ENCODE measurements at regions not wholly inside any gene's neighbourhood (a gene's known extent, or its start where the extent isn't known, plus 50 kb on each side); places are given as distances from the start of the nearest gene placed in this dataset.

- Histone ChIP-seq H3K79me1 (replicated peaks; ENCODE audit: low read length, poor library complexity, severe bottlenecking) (no peaks in the 10 kb centered on the region), H3K4ac (ENCODE audit: low read depth in 1 of 2, low read length in 2 of 2) (no peak overlapping the region), H3K9me3 (ENCODE audit: control insufficient read depth, low read length) (no peaks in the 10 kb centered on the region), H3K9ac (ENCODE audit: low read length) (no peak overlapping the region), H2AFZ (ENCODE audit: low read depth, low read length) (no peak overlapping the region), H3K27me3 (ENCODE audit: control insufficient read depth in 1 of 2, insufficient read depth in 1 of 2, low read length in 2 of 2) (no peaks in the 10 kb centered on the region), H4K8ac (ENCODE audit: low read length) (no peak overlapping the region), H3K4me2 (ENCODE audit: low read length, poor library complexity, severe bottlenecking) (no peak overlapping the region), H3K4me3 (ENCODE audit: insufficient read depth in 1 of 2, low read depth in 1 of 2, low read length in 2 of 2) (no peak overlapping the region), H2BK12ac (ENCODE audit: low read length in 2 of 2) (no peak overlapping the region), H3K36me3 (ENCODE audit: control insufficient read depth in 1 of 2, insufficient read depth in 2 of 2, low read depth in 1 of 2, low read length in 2 of 2) (no peaks in the 10 kb centered on the region), H3K4me1 (ENCODE audit: control insufficient read depth, insufficient read depth, low read depth, low read length) (peaks cover 1% of the 10 kb centered on the region), H2AK5ac (ENCODE audit: low read length, severe bottlenecking) (no peak overlapping the region), H4K91ac (ENCODE audit: low read length) (no peak overlapping the region), H3K18ac (ENCODE audit: low read depth in 1 of 2, low read length in 2 of 2) (no peak overlapping the region), H3K14ac (ENCODE audit: low read length in 2 of 2) (no peak overlapping the region), H3K27ac (ENCODE audit: low read length, poor library complexity, severe bottlenecking) (no peak overlapping the region), H3K23ac (ENCODE audit: low read length in 2 of 2) (no peak overlapping the region), H2BK15ac (ENCODE audit: low read depth, poor library complexity, severe bottlenecking) (no peak overlapping the region), H2BK120ac (ENCODE audit: low read depth, low read length) (no peak overlapping the region), H2BK5ac (ENCODE audit: low read depth, low read length, poor library complexity, severe bottlenecking) (no peak overlapping the region)
- WGBS, result 74% methylated on average over 2 of the region's 2 CpGs
- peak; percentile 1 for DNase-seq
These were observed 266.1 kb upstream of the ANXA10 start for GRCh38 chr4:167826281-167826680.

- Histone ChIP-seq H2BK15ac (ENCODE audit: low read depth, poor library complexity, severe bottlenecking) (no peak overlapping the region), H2BK5ac (ENCODE audit: low read depth, low read length, poor library complexity, severe bottlenecking) (no peak overlapping the region), H3K9me3 (ENCODE audit: control insufficient read depth, low read length) (no peaks in the 10 kb centered on the region), H2BK120ac (ENCODE audit: low read depth, low read length) (no peak overlapping the region), H4K91ac (ENCODE audit: low read length) (no peak overlapping the region), H3K4me2 (ENCODE audit: low read length, poor library complexity, severe bottlenecking) (no peak overlapping the region), H3K18ac (ENCODE audit: low read depth in 1 of 2, low read length in 2 of 2) (no peak overlapping the region), H3K23ac (ENCODE audit: low read length in 2 of 2) (no peak overlapping the region), H4K8ac (ENCODE audit: low read length) (no peak overlapping the region), H3K14ac (ENCODE audit: low read length in 2 of 2) (no peak overlapping the region), H3K36me3 (ENCODE audit: control insufficient read depth in 1 of 2, insufficient read depth in 2 of 2, low read depth in 1 of 2, low read length in 2 of 2) (no peaks in the 10 kb centered on the region), H3K4me3 (ENCODE audit: insufficient read depth in 1 of 2, low read depth in 1 of 2, low read length in 2 of 2) (no peak overlapping the region), H3K27me3 (ENCODE audit: control insufficient read depth in 1 of 2, insufficient read depth in 1 of 2, low read length in 2 of 2) (no peaks in the 10 kb centered on the region), H3K9ac (ENCODE audit: low read length) (no peak overlapping the region), H3K27ac (ENCODE audit: low read length, poor library complexity, severe bottlenecking) (no peak overlapping the region), H3K4me1 (ENCODE audit: control insufficient read depth, insufficient read depth, low read depth, low read length) (no peaks in the 10 kb centered on the region), H2AK5ac (ENCODE audit: low read length, severe bottlenecking) (no peak overlapping the region), H2AFZ (ENCODE audit: low read depth, low read length) (no peak overlapping the region), H3K79me1 (replicated peaks; ENCODE audit: low read length, poor library complexity, severe bottlenecking) (no peaks in the 10 kb centered on the region), H3K4ac (ENCODE audit: low read depth in 1 of 2, low read length in 2 of 2) (no peak overlapping the region), H2BK12ac (ENCODE audit: low read length in 2 of 2) (no peak overlapping the region)
- DNase-seq, result no peak
These were observed 260.5 kb upstream of the ANXA10 start for GRCh38 chr4:167831855-167832254.

DNA sequence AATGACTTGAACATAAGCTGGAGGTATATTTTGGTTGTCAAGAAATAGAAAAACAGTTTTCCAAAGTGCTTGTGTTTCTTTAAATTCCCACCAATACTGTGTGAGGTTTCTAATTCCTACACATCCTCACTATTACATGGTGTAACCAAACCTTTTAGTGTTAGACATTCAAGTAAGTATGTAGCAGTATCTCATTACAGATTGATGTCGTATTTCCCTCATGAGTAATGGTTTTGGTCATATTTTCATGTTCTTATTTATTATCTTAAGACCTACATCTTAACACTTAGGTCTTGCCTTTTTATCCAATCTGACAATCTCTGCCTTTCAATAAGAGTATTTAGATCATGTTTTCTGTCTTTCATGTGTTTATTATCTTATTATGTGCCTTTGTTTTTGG lies 253.7 kb upstream of the ANXA10 start:
- no peak overlapping the region for H2AFZ ChIP-seq (ENCODE audit: low read depth, low read length)
- no peak overlapping the region for H2BK15ac ChIP-seq (ENCODE audit: low read depth, poor library complexity, severe bottlenecking)
- no peak for DNase-seq
- H4K8ac ChIP-seq (ENCODE audit: low read length), result no peak overlapping the region
- no CpG with 5 or more reads among the region's 1 CpG for WGBS
- no peaks in the 10 kb centered on the region for H3K9me3 ChIP-seq (ENCODE audit: control insufficient read depth, low read length)
- no peaks in the 10 kb centered on the region for H3K27me3 ChIP-seq (ENCODE audit: control insufficient read depth in 1 of 2, insufficient read depth in 1 of 2, low read length in 2 of 2)
- no peak overlapping the region for H3K18ac ChIP-seq (ENCODE audit: low read depth in 1 of 2, low read length in 2 of 2)
- H3K4me1 ChIP-seq (ENCODE audit: control insufficient read depth, insufficient read depth, low read depth, low read length), result no peaks in the 10 kb centered on the region
- no peak overlapping the region for H3K23ac ChIP-seq (ENCODE audit: low read length in 2 of 2)
- no peak overlapping the region for H3K4me2 ChIP-seq (ENCODE audit: low read length, poor library complexity, severe bottlenecking)
- no peak overlapping the region for H3K14ac ChIP-seq (ENCODE audit: low read length in 2 of 2)
- H3K9ac ChIP-seq (ENCODE audit: low read length), result no peak overlapping the region
- no peak overlapping the region for H2BK5ac ChIP-seq (ENCODE audit: low read depth, low read length, poor library complexity, severe bottlenecking)
- H3K27ac ChIP-seq (ENCODE audit: low read length, poor library complexity, severe bottlenecking), result no peak overlapping the region
- H3K4me3 ChIP-seq (ENCODE audit: insufficient read depth in 1 of 2, low read depth in 1 of 2, low read length in 2 of 2), result no peak overlapping the region
- no peak overlapping the region for H3K4ac ChIP-seq (ENCODE audit: low read depth in 1 of 2, low read length in 2 of 2)
- no peak overlapping the region for H2BK12ac ChIP-seq (ENCODE audit: low read length in 2 of 2)
- no peak overlapping the region for H2AK5ac ChIP-seq (ENCODE audit: low read length, severe bottlenecking)
- H3K79me1 ChIP-seq (replicated peaks; ENCODE audit: low read length, poor library complexity, severe bottlenecking), result no peaks in the 10 kb centered on the region
- H3K36me3 ChIP-seq (ENCODE audit: control insufficient read depth in 1 of 2, insufficient read depth in 2 of 2, low read depth in 1 of 2, low read length in 2 of 2), result no peaks in the 10 kb centered on the region
- H2BK120ac ChIP-seq (ENCODE audit: low read depth, low read length), result no peak overlapping the region
- no peak overlapping the region for H4K91ac ChIP-seq (ENCODE audit: low read length)

DNA sequence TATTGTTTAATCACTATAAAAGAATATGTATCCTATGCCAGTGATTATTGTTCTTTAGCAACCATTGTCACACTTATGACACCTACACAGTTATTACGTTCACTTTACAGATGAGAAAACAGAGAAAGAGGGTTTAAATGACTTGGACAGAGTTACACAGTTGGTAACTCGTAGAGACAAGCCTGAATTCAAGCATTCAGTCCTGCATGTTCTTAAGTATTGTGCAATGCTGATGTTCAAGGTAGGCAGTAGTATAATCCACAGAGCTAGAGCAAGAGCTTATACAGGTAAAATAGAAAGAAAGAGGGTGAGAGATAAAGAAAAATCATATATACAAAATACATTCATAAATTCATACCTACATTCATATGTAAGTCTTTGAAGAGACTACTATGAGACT lies 249.8 kb upstream of the ANXA10 start:
- Histone ChIP-seq H3K9me3 (ENCODE audit: control insufficient read depth, low read length) (no peaks in the 10 kb centered on the region), H2BK15ac (ENCODE audit: low read depth, poor library complexity, severe bottlenecking) (no peak overlapping the region), H2BK12ac (ENCODE audit: low read length in 2 of 2) (no peak overlapping the region), H3K4ac (ENCODE audit: low read depth in 1 of 2, low read length in 2 of 2) (no peak overlapping the region), H4K8ac (ENCODE audit: low read length) (no peak overlapping the region), H2BK5ac (ENCODE audit: low read depth, low read length, poor library complexity, severe bottlenecking) (no peak overlapping the region), H4K91ac (ENCODE audit: low read length) (no peak overlapping the region), H3K36me3 (ENCODE audit: control insufficient read depth in 1 of 2, insufficient read depth in 2 of 2, low read depth in 1 of 2, low read length in 2 of 2) (no peaks in the 10 kb centered on the region), H2AFZ (ENCODE audit: low read depth, low read length) (no peak overlapping the region), H3K4me2 (ENCODE audit: low read length, poor library complexity, severe bottlenecking) (no peak overlapping the region), H2AK5ac (ENCODE audit: low read length, severe bottlenecking) (no peak overlapping the region), H3K9ac (ENCODE audit: low read length) (no peak overlapping the region), H3K27ac (ENCODE audit: low read length, poor library complexity, severe bottlenecking) (no peak overlapping the region), H3K27me3 (ENCODE audit: control insufficient read depth in 1 of 2, insufficient read depth in 1 of 2, low read length in 2 of 2) (no peaks in the 10 kb centered on the region), H3K4me3 (ENCODE audit: insufficient read depth in 1 of 2, low read depth in 1 of 2, low read length in 2 of 2) (no peak overlapping the region), H3K18ac (ENCODE audit: low read depth in 1 of 2, low read length in 2 of 2) (no peak overlapping the region), H3K14ac (ENCODE audit: low read length in 2 of 2) (no peak overlapping the region), H3K23ac (ENCODE audit: low read length in 2 of 2) (no peak overlapping the region), H3K4me1 (ENCODE audit: control insufficient read depth, insufficient read depth, low read depth, low read length) (no peaks in the 10 kb centered on the region), H2BK120ac (ENCODE audit: low read depth, low read length) (no peak overlapping the region), H3K79me1 (replicated peaks; ENCODE audit: low read length, poor library complexity, severe bottlenecking) (no peaks in the 10 kb centered on the region)
- WGBS, result 67% methylated on average over 2 of the region's 2 CpGs
- DNase-seq, result no peak
